ENCODE measurements at regions not wholly inside any gene's neighbourhood (a gene's known extent, or its start where the extent isn't known, plus 50 kb on each side); places are given as distances from the start of the nearest gene placed in this dataset.

- no peaks in the 10 kb centered on the region for H3K9me3 ChIP-seq (replicated peaks)
- no peaks in the 10 kb centered on the region for H3K36me3 ChIP-seq
- no peak for TF ChIP-seq CTCF (IDR thresholded peaks at IDR 0.05; ENCODE audit: borderline replicate concordance)
- H3K27ac ChIP-seq (replicated peaks), result no peak overlapping the region
- H3K4me1 ChIP-seq, result no peaks in the 10 kb centered on the region
- H3K27me3 ChIP-seq (ENCODE audit: low read depth), result no peaks in the 10 kb centered on the region
- intact Hi-C loops (cut with micrococcal nuclease), result no loop called here
- no peak overlapping the region for H3K4me3 ChIP-seq
- DNase-seq, result no peak
These were observed 126.6 kb downstream of the SLC6A15 start for GRCh38 chr12:84785951-84786350.

- no peak for DNase-seq
- Histone ChIP-seq H3K27ac (replicated peaks) (no peak overlapping the region), H3K27me3 (ENCODE audit: low read depth) (no peaks in the 10 kb centered on the region), H3K4me1 (no peaks in the 10 kb centered on the region), H3K4me3 (no peak overlapping the region), H3K36me3 (no peaks in the 10 kb centered on the region), H3K9me3 (replicated peaks) (no peaks in the 10 kb centered on the region)
- no peak for TF ChIP-seq CTCF (IDR thresholded peaks at IDR 0.05; ENCODE audit: borderline replicate concordance)
- intact Hi-C loops (cut with micrococcal nuclease), result no loop called here
These were observed 127.3 kb downstream of the SLC6A15 start for GRCh38 chr12:84785281-84785680.

GRCh38 chr12:84779169-84779568 is 133.4 kb downstream of the SLC6A15 start:
- intact Hi-C loops (cut with micrococcal nuclease), result no loop called here

GRCh38 chr12:84772281-84772680 is 140.3 kb downstream of the SLC6A15 start:
- DNase-seq, result no peak
- Histone ChIP-seq H3K27me3 (ENCODE audit: low read depth) (no peaks in the 10 kb centered on the region), H3K9me3 (replicated peaks) (no peaks in the 10 kb centered on the region), H3K4me1 (no peaks in the 10 kb centered on the region), H3K27ac (replicated peaks) (no peak overlapping the region), H3K4me3 (no peak overlapping the region), H3K36me3 (no peaks in the 10 kb centered on the region)
- intact Hi-C loops (cut with micrococcal nuclease), result no loop called here
- no peak for TF ChIP-seq CTCF (IDR thresholded peaks at IDR 0.05; ENCODE audit: borderline replicate concordance)

More at GRCh38 chr12:84779169-84779568, 133.4 kb downstream of the SLC6A15 start:
- no peak for TF ChIP-seq CTCF (IDR thresholded peaks at IDR 0.05; ENCODE audit: borderline replicate concordance)
- no peaks in the 10 kb centered on the region for H3K9me3 ChIP-seq (replicated peaks)
- H3K27ac ChIP-seq (replicated peaks), result no peak overlapping the region
- H3K27me3 ChIP-seq (ENCODE audit: low read depth), result no peaks in the 10 kb centered on the region
- H3K4me1 ChIP-seq, result no peaks in the 10 kb centered on the region
- DNase-seq, result no peak
- no peaks in the 10 kb centered on the region for H3K36me3 ChIP-seq
- no peak overlapping the region for H3K4me3 ChIP-seq

- DNase-seq, result no peak
- no peaks in the 10 kb centered on the region for H3K36me3 ChIP-seq
- no peaks in the 10 kb centered on the region for H3K9me3 ChIP-seq (replicated peaks)
- H3K27me3 ChIP-seq (ENCODE audit: low read depth), result no peaks in the 10 kb centered on the region
- no peak overlapping the region for H3K27ac ChIP-seq (replicated peaks)
- TF ChIP-seq CTCF (IDR thresholded peaks at IDR 0.05; ENCODE audit: borderline replicate concordance), result no peak
- no peaks in the 10 kb centered on the region for H3K4me1 ChIP-seq
- no peak overlapping the region for H3K4me3 ChIP-seq
- intact Hi-C loops (cut with micrococcal nuclease), result no loop called here
These were observed 145.5 kb downstream of the SLC6A15 start for GRCh38 chr12:84767079-84767478.

- Histone ChIP-seq H3K27me3 (ENCODE audit: low read depth) (no peaks in the 10 kb centered on the region), H3K27ac (replicated peaks) (no peak overlapping the region), H3K4me1 (no peaks in the 10 kb centered on the region), H3K4me3 (no peak overlapping the region), H3K9me3 (replicated peaks) (no peaks in the 10 kb centered on the region), H3K36me3 (no peaks in the 10 kb centered on the region)
- intact Hi-C loops (cut with micrococcal nuclease), result no loop called here
- DNase-seq, result no peak
- TF ChIP-seq CTCF (IDR thresholded peaks at IDR 0.05; ENCODE audit: borderline replicate concordance), result no peak
These were observed 146.2 kb downstream of the SLC6A15 start for GRCh38 chr12:84766375-84766774.
